K562 (cell line): ENCODE measurements at regions not wholly inside any gene's neighbourhood (a gene's known extent, or its start where the extent isn't known, plus 50 kb on each side); places are given as distances from the start of the nearest gene placed in this dataset.

Experiments
- GATAD2B ChIP-seq: fragments of 450-650 bp; IDR thresholded peaks from 2 replicates; pipeline ENCODE4 v1.6.1; 2017; ENCODE audit warnings: mild to moderate bottlenecking, borderline replicate concordance
- KAT2B ChIP-seq: IDR thresholded peaks from one replicate; pipeline ENCODE4 v1.6.1; 2012; ENCODE audit warnings: low read depth, mild to moderate bottlenecking, control low read depth, inconsistent platforms, low read length, moderate library complexity
- MYC ChIP-seq, 2 experiments: fragments of 250-450 bp in 1 of 2; sonication (Bioruptor Pico) in 1 of 2; IDR thresholded peaks; 2 replicates each; pipeline versions ENCODE4 v1.5.1 to v1.6.1; 2012 to 2021; ENCODE audit warnings: low read depth in 2 of 2, borderline replicate concordance in 1 of 2, improper control_type of control experiment in 1 of 2, low read length in 1 of 2, mild to moderate bottlenecking in 1 of 2, moderate library complexity in 1 of 2
- NCOA4 ChIP-seq: fragments of 450-650 bp; IDR thresholded peaks from 2 replicates; pipeline ENCODE4 v1.6.1; 2018; ENCODE audit warnings: mild to moderate bottlenecking; ENCODE audit not compliant: partially characterized antibody
- TAF1 ChIP-seq: IDR thresholded peaks from 2 replicates; pipeline ENCODE4 v1.6.1; 2011; ENCODE audit warnings: mild to moderate bottlenecking, low read length, moderate library complexity; ENCODE audit not compliant: insufficient read depth, control insufficient read depth, severe bottlenecking; ENCODE audit errors: extremely low read depth
- TARDBP ChIP-seq: fragments of 450-650 bp; IDR thresholded peaks from 2 replicates; pipeline ENCODE4 v1.6.1; 2016
- YY1 ChIP-seq, 3 experiments: IDR thresholded peaks; 2 replicates each; pipeline ENCODE4 v1.6.1; 2011; ENCODE audit warnings: low read length in 2 of 3, mild to moderate bottlenecking in 2 of 3, moderate library complexity in 2 of 3, borderline replicate concordance in 1 of 3, control low read depth in 1 of 3, low read depth in 1 of 3; ENCODE audit not compliant: insufficient read depth in 3 of 3, insufficient replicate concordance in 2 of 3, control insufficient read depth in 1 of 3, insufficient read length in 1 of 3; ENCODE audit errors: extremely low read depth in 1 of 3
- ZNF561 ChIP-seq: fragments of 450-650 bp; formaldehyde crosslinking; conservative IDR thresholded peaks from 2 replicates; pipeline ENCODE4 v1.4.0; 2020; ENCODE audit warnings: mild to moderate bottlenecking, moderate library complexity
- ZNF57 ChIP-seq: fragments of 450-650 bp; formaldehyde crosslinking; IDR thresholded peaks from 2 replicates; pipeline ENCODE4 v1.4.0; 2020; ENCODE audit warnings: mild to moderate bottlenecking, moderate library complexity
- ZNF780A ChIP-seq: fragments of 250-450 bp; sonication (Bioruptor Pico); IDR thresholded peaks from 2 replicates; pipeline ENCODE4 v1.5.0; 2021; ENCODE audit warnings: mild to moderate bottlenecking
- TF ChIP-seq, protein P1 (sequence below): sonication (generic); IDR thresholded peaks from 2 replicates; pipeline ENCODE4 v1.6.1; 2016
- TF ChIP-seq, protein P2 (sequence below), 3 experiments: IDR thresholded peaks in 2 of 3; conservative IDR thresholded peaks in 1 of 3; 2 replicates each; pipeline ENCODE4 v1.5.1; 2011 to 2012; ENCODE audit warnings: low read length in 3 of 3, mild to moderate bottlenecking in 3 of 3, control low read depth in 2 of 3, improper control_type of control experiment in 1 of 3, inconsistent platforms in 1 of 3, low read depth in 1 of 3, mixed read lengths in 1 of 3, moderate library complexity in 1 of 3; ENCODE audit not compliant: insufficient read depth in 2 of 3
- TF ChIP-seq, protein P3 (sequence below): fragments of 250-450 bp; sonication (Bioruptor Pico); IDR thresholded peaks from 2 replicates; pipeline ENCODE4 v1.8.0; 2021; ENCODE audit warnings: mild to moderate bottlenecking, moderate library complexity
- TF ChIP-seq, protein P4 (sequence below): fragments of 250-450 bp; sonication (Bioruptor Pico); IDR thresholded peaks from 2 replicates; pipeline ENCODE4 v1.8.0; 2022; ENCODE audit warnings: moderate library complexity, mild to moderate bottlenecking, inconsistent platforms

- TF ChIP-seq, protein P1, sequence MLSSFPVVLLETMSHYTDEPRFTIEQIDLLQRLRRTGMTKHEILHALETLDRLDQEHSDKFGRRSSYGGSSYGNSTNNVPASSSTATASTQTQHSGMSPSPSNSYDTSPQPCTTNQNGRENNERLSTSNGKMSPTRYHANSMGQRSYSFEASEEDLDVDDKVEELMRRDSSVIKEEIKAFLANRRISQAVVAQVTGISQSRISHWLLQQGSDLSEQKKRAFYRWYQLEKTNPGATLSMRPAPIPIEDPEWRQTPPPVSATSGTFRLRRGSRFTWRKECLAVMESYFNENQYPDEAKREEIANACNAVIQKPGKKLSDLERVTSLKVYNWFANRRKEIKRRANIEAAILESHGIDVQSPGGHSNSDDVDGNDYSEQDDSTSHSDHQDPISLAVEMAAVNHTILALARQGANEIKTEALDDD, result no peak
- TF ChIP-seq ZNF780A (CRISPR knock-in tag) (no peak), MYC (IDR thresholded peaks at IDR 0.05; ENCODE audit: low read depth, low read length) (no peak), MYC (CRISPR knock-in tag; IDR thresholded peaks at IDR 0.05; ENCODE audit: borderline replicate concordance, low read depth) (no peak), KAT2B (no peak), ZNF561 (CRISPR knock-in tag) (no peak), ZNF57 (CRISPR knock-in tag) (no peak), NCOA4 (no peak), YY1 (IDR thresholded peaks at IDR 0.05; ENCODE audit: borderline replicate concordance in 1 of 3, control insufficient read depth in 1 of 3, extremely low read depth in 1 of 3, insufficient read depth in 3 of 3, insufficient read length in 1 of 3, insufficient replicate concordance in 2 of 3, low read depth in 1 of 3, low read length in 2 of 3) (no peak), GATAD2B (no peak), TARDBP (no peak), TAF1 (no peak)
- TF ChIP-seq, protein P2, sequence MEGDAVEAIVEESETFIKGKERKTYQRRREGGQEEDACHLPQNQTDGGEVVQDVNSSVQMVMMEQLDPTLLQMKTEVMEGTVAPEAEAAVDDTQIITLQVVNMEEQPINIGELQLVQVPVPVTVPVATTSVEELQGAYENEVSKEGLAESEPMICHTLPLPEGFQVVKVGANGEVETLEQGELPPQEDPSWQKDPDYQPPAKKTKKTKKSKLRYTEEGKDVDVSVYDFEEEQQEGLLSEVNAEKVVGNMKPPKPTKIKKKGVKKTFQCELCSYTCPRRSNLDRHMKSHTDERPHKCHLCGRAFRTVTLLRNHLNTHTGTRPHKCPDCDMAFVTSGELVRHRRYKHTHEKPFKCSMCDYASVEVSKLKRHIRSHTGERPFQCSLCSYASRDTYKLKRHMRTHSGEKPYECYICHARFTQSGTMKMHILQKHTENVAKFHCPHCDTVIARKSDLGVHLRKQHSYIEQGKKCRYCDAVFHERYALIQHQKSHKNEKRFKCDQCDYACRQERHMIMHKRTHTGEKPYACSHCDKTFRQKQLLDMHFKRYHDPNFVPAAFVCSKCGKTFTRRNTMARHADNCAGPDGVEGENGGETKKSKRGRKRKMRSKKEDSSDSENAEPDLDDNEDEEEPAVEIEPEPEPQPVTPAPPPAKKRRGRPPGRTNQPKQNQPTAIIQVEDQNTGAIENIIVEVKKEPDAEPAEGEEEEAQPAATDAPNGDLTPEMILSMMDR (IDR thresholded peaks at IDR 0.05 in 2 of 3, conservative IDR thresholded peaks at IDR 0.05 in 1 of 3; ENCODE audit: insufficient read depth in 2 of 3, low read depth in 1 of 3, low read length in 3 of 3), result no peak
- TF ChIP-seq, protein P3, sequence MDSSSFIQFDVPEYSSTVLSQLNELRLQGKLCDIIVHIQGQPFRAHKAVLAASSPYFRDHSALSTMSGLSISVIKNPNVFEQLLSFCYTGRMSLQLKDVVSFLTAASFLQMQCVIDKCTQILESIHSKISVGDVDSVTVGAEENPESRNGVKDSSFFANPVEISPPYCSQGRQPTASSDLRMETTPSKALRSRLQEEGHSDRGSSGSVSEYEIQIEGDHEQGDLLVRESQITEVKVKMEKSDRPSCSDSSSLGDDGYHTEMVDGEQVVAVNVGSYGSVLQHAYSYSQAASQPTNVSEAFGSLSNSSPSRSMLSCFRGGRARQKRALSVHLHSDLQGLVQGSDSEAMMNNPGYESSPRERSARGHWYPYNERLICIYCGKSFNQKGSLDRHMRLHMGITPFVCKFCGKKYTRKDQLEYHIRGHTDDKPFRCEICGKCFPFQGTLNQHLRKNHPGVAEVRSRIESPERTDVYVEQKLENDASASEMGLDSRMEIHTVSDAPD (CRISPR knock-in tag), result no peak
- TF ChIP-seq, protein P4, sequence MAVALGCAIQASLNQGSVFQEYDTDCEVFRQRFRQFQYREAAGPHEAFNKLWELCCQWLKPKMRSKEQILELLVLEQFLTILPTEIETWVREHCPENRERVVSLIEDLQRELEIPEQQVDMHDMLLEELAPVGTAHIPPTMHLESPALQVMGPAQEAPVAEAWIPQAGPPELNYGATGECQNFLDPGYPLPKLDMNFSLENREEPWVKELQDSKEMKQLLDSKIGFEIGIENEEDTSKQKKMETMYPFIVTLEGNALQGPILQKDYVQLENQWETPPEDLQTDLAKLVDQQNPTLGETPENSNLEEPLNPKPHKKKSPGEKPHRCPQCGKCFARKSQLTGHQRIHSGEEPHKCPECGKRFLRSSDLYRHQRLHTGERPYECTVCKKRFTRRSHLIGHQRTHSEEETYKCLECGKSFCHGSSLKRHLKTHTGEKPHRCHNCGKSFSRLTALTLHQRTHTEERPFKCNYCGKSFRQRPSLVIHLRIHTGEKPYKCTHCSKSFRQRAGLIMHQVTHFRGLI (CRISPR knock-in tag), result no peak
Observed at GRCh38 chr9:115694991-115695390, 458.6 kb upstream of the PAPPA start.
